ENCODE measurements at regions not wholly inside any gene's neighbourhood (a gene's known extent, or its start where the extent isn't known, plus 50 kb on each side); places are given as distances from the start of the nearest gene placed in this dataset.

GRCh38 chr5:130529111-130529510 lies 624.8 kb downstream of the CHSY3 start:
- no peaks in the 10 kb centered on the region for H3K27me3 ChIP-seq
- H3K4me1 ChIP-seq (replicated peaks in 1 of 2), result no peaks in the 10 kb centered on the region
- no peak overlapping the region for H3K27ac ChIP-seq
- H3K9me3 ChIP-seq (replicated peaks in 1 of 3), result no peaks in the 10 kb centered on the region
- 90 to 100% (median 91%) methylated on average over 1 of the region's 1 CpG for WGBS, 4 donors
- H3K36me3 ChIP-seq (replicated peaks in 1 of 2), result no peaks in the 10 kb centered on the region
- intact Hi-C loops (cut with DNase I), result no loop called here
- no peak for DNase-seq
- TF ChIP-seq CTCF (IDR thresholded peaks at IDR 0.05) (no peak), POLR2A (IDR thresholded peaks at IDR 0.05) (no peak)
- no peak overlapping the region for H3K4me3 ChIP-seq

- TF ChIP-seq CTCF (IDR thresholded peaks at IDR 0.05), result no peak
- TF ChIP-seq POLR2A (IDR thresholded peaks at IDR 0.05), result no peak
- Histone ChIP-seq H3K27me3 (no peaks in the 10 kb centered on the region), H3K4me1 (replicated peaks in 1 of 2) (no peaks in the 10 kb centered on the region), H3K4me3 (no peak overlapping the region), H3K9me3 (replicated peaks in 1 of 3) (no peaks in the 10 kb centered on the region), H3K27ac (no peak overlapping the region), H3K36me3 (replicated peaks in 1 of 2) (no peaks in the 10 kb centered on the region)
- DNase-seq, result no peak
- intact Hi-C loops (cut with DNase I), result no loop called here
Observed at GRCh38 chr5:130528474-130528873, 624.2 kb downstream of the CHSY3 start.

DNA sequence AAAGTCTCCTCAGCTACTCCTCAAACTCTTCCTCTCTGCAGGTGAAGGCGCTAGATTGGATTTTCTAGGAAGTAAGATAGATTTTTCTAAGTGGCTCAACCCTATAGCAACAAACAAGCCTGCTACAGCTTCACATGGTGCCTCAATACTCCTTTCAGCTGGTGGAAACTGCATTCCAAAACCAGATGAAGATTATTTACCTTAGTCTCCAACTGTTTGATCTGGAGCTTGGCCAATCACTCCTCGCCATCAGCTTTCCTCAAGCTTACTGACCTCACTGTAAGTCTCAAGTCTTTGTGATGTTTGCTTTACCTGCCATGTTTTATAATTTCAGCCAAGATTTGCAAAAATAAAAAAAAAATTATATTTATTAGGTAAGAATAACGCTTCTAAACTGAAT lies 622.4 kb downstream of the CHSY3 start:
- no peaks in the 10 kb centered on the region for H3K9me3 ChIP-seq (replicated peaks in 1 of 3)
- 63 to 76% (median 65%) methylated on average over 3 of the region's 3 CpGs for WGBS, 4 donors
- intact Hi-C loops (cut with DNase I), result no loop called here
- H3K36me3 ChIP-seq (replicated peaks in 1 of 2), result no peaks in the 10 kb centered on the region
- H3K4me3 ChIP-seq, result no peak overlapping the region
- TF ChIP-seq CTCF (IDR thresholded peaks at IDR 0.05), result no peak
- no peak for TF ChIP-seq POLR2A (IDR thresholded peaks at IDR 0.05)
- no peaks in the 10 kb centered on the region for H3K27me3 ChIP-seq
- DNase-seq, result no peak
- H3K4me1 ChIP-seq (replicated peaks in 1 of 2), result no peaks in the 10 kb centered on the region
- H3K27ac ChIP-seq, result no peak overlapping the region

DNA sequence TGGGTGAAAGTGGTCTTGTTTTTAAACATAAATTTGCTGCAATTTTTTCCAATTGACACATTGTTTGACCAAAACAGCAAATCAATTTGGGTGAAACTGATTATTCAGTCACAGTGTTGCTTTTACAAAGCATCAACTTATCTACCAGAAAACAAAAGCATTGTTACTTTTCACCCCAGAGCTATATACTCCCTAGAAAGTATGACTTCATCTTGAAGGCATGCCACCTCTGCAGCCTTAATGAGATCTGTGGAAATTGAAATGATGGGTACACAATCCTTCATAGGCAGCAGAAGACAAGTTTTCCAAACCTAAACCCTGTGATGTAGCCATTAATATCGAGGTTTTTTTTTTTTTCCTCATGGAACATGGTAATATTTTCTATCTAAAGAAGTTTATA lies 615.9 kb downstream of the CHSY3 start:
- Histone ChIP-seq H3K27me3 (no peaks in the 10 kb centered on the region), H3K36me3 (replicated peaks in 1 of 2) (no peaks in the 10 kb centered on the region), H3K9me3 (replicated peaks in 1 of 3) (no peaks in the 10 kb centered on the region), H3K4me3 (no peak overlapping the region), H3K27ac (no peak overlapping the region), H3K4me1 (replicated peaks in 1 of 2) (no peaks in the 10 kb centered on the region)
- DNase-seq, result no peak
- 55 to 83% (median 59%) methylated on average over 1 of the region's 1 CpG for WGBS, 4 donors
- no peak for TF ChIP-seq CTCF (IDR thresholded peaks at IDR 0.05)
- intact Hi-C loops (cut with DNase I), result no loop called here
